ENCODE measurements at regions not wholly inside any gene's neighbourhood (a gene's known extent, or its start where the extent isn't known, plus 50 kb on each side); places are given as distances from the start of the nearest gene placed in this dataset.

DNA sequence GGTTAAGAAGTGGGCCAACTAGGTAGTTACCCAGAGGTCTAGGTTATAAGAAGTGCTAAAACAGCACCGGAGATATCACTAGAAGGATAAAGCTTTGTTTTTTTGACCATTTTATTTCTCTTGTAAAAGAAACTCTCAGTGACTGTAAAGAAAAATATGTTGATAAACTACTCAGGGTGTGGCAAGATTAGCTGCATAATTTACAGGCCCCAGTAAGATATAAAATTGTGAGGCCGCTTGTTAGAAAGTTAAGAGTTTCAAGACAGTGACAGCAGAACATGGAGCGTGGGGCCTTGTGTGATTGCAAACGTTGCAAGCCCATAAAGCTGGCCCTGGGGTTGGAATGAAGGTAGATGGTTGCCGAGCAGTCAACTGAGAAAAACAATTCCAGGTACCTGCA, 263.7 kb upstream of the EEF2KMT start:
- DNase-seq (ENCODE audit: low read depth, low spot score) = no peak
- Mint-ChIP-seq H3K4me3 (no peak overlapping the region), H3K36me3 (ENCODE audit: low read depth) (no peaks in the 10 kb centered on the region), H3K27me3 (ENCODE audit: low read depth) (peaks cover 24% of the 10 kb centered on the region), H3K9me3 (no peaks in the 10 kb centered on the region), H3K27ac (ENCODE audit: unreplicated experiment) (no peak overlapping the region), H3K4me1 (no peaks in the 10 kb centered on the region)
- TF ChIP-seq, protein P1, sequence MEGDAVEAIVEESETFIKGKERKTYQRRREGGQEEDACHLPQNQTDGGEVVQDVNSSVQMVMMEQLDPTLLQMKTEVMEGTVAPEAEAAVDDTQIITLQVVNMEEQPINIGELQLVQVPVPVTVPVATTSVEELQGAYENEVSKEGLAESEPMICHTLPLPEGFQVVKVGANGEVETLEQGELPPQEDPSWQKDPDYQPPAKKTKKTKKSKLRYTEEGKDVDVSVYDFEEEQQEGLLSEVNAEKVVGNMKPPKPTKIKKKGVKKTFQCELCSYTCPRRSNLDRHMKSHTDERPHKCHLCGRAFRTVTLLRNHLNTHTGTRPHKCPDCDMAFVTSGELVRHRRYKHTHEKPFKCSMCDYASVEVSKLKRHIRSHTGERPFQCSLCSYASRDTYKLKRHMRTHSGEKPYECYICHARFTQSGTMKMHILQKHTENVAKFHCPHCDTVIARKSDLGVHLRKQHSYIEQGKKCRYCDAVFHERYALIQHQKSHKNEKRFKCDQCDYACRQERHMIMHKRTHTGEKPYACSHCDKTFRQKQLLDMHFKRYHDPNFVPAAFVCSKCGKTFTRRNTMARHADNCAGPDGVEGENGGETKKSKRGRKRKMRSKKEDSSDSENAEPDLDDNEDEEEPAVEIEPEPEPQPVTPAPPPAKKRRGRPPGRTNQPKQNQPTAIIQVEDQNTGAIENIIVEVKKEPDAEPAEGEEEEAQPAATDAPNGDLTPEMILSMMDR (conservative IDR thresholded peaks at IDR 0.05) = no peak

DNA sequence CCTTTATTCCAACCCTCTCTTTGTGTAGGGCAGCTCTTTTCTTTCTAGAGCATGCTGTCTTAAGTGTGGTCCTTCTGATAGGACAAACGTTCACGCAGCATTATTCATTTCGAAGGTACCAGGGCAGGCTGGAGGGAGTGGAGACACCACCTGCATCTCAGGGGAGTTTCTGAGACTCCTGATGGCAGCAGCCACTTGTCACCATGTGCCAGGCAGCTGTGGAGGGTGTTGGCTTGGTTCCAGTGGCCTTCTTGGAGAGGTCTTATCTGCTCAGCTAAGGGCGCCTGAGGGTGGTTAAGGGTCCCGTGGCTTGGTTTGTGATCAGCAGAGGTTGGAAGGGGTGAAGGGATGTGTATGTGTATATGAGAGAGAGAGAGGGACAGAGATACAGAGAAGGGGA, 257.1 kb upstream of the EEF2KMT start:
- H3K36me3 Mint-ChIP-seq (ENCODE audit: low read depth) = no peaks in the 10 kb centered on the region
- no peak overlapping the region for H3K4me3 Mint-ChIP-seq
- DNase-seq (ENCODE audit: low read depth, low spot score) = no peak
- TF ChIP-seq, protein P1 (conservative IDR thresholded peaks at IDR 0.05) = no peak
- no peak overlapping the region for H3K27ac Mint-ChIP-seq (ENCODE audit: unreplicated experiment)
- no peaks in the 10 kb centered on the region for H3K4me1 Mint-ChIP-seq
- peaks cover 2% of the 10 kb centered on the region for H3K9me3 Mint-ChIP-seq
- peaks cover 13% of the 10 kb centered on the region for H3K27me3 Mint-ChIP-seq (ENCODE audit: low read depth)

DNA sequence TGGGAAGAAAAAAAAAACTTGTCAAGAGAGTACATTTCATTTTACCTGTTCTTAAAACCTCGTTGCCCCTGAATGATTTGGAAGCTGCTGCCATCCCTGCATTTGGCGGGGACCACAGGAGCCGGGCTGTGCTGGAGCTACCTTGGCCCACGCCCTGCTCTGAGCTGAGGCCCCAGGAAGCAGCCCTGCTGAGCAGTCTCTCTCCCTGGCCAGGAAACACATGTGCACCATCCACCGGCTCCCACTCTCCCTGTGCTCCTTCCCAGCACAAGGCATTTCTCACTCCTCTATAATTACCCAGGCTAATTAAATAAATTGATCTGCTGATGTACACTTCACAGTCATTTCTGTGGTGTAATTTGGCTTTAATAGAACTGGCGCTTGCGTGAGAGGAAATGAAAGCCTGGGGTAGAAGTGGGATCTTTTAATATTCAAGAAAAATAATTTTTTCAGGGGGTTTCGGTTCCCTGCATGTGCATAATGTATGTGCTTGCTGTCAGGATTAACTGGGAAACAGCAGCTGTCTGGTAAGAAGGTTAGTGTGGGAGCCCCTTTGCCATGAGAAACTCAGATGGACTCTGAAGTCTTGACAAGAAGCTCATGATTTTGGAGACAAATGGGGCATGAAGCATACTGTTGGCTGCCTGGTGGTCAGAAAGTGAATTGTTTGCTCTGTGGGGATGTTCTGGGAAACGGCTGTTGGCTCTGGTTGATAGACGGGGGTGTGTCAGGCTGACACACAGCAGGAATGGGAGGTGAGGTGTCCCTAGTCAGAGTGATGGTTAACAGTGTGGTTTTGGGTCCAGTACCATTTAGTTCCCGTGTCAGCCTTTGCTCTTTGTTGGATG, 252.3 kb upstream of the EEF2KMT start:
- Mint-ChIP-seq H3K36me3 (ENCODE audit: low read depth) (no peaks in the 10 kb centered on the region), H3K4me1 (no peaks in the 10 kb centered on the region), H3K27me3 (ENCODE audit: low read depth) (peaks cover 22% of the 10 kb centered on the region), H3K4me3 (no peak overlapping the region), H3K9me3 (peaks cover 2% of the 10 kb centered on the region), H3K27ac (ENCODE audit: unreplicated experiment) (no peak overlapping the region)
- DNase-seq (ENCODE audit: low read depth, low spot score) = no peak
- TF ChIP-seq, protein P1 (conservative IDR thresholded peaks at IDR 0.05) = no peak

DNA sequence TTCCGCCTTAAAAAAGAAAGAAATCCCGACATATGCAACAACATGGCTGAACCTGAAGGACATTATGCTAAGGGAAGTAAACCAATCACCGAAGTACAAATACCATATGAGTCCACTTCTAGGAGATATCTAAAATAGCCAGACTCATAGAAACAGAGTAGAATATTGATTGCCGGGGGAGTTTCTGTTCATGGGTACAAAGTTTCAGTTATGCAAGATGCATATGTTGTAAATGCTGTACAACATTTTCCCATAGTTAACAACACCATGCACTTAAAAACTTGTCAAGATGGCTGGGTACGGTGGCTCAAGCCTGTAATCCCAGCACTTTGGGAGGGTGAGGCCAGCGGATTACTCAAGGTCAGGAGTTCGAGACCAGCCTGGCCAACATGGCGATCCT, 251.5 kb upstream of the EEF2KMT start:
- TF ChIP-seq, protein P1 (conservative IDR thresholded peaks at IDR 0.05) = no peak
- H3K4me3 Mint-ChIP-seq = no peak overlapping the region
- DNase-seq (ENCODE audit: low read depth, low spot score) = no peak
- H3K27ac Mint-ChIP-seq (ENCODE audit: unreplicated experiment) = no peak overlapping the region
- H3K36me3 Mint-ChIP-seq (ENCODE audit: low read depth) = no peaks in the 10 kb centered on the region
- H3K4me1 Mint-ChIP-seq = no peaks in the 10 kb centered on the region
- peaks cover 27% of the 10 kb centered on the region for H3K27me3 Mint-ChIP-seq (ENCODE audit: low read depth)
- peaks cover 2% of the 10 kb centered on the region for H3K9me3 Mint-ChIP-seq

DNA sequence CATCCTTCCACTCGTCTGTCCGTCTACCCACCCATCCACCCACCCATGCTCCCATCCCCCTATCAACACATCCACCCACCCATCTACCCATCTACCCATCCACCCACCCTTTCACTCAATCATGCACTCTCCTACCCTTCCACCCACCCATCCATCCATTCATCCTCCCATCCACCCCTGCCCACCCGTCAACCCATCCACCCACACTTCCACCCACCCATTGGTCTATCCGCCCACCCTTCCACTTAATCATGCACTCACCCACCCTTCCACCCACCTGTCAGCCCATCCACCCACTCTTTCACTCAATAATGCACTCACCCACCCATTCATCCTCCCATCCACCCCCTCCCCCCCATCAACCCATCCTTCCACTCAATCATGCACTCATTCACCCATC, 250.0 kb upstream of the EEF2KMT start:
- Mint-ChIP-seq H3K9me3 (peaks cover 2% of the 10 kb centered on the region), H3K27ac (ENCODE audit: unreplicated experiment) (no peak overlapping the region), H3K36me3 (ENCODE audit: low read depth) (no peaks in the 10 kb centered on the region), H3K4me1 (no peaks in the 10 kb centered on the region), H3K4me3 (no peak overlapping the region), H3K27me3 (ENCODE audit: low read depth) (peaks cover 27% of the 10 kb centered on the region)
- TF ChIP-seq, protein P1 (conservative IDR thresholded peaks at IDR 0.05) = no peak
- DNase-seq (ENCODE audit: low read depth, low spot score) = no peak
